H1 (cell line): ENCODE measurements at regions not wholly inside any gene's neighbourhood (a gene's known extent, or its start where the extent isn't known, plus 50 kb on each side); places are given as distances from the start of the nearest gene placed in this dataset.

Source experiments
- CTCF ChIA-PET: fragments of 300-600 bp; sonication (Branson Sonifier 250); formaldehyde crosslinking; loops from one replicate; lab custom pipeline; 2021; ENCODE audit not compliant: partially characterized antibody; lab: Charles Lee
- POLR2A ChIA-PET: fragments of 300-600 bp; sonication (Branson Sonifier 250); formaldehyde crosslinking; loops from one replicate; lab custom pipeline; 2021; ENCODE audit warnings: inconsistent platforms; ENCODE audit not compliant: partially characterized antibody; lab: Charles Lee
- DNase-seq, 2 experiments: peaks; one replicate each; pipeline versions ENCODE4 v3.0.0 to v3.0.0-alpha.2; 2010 to 2022; ENCODE audit warnings: low spot score in 2 of 2, low read depth in 1 of 2, mixed read lengths in 1 of 2
- FAIRE-seq: peaks from 2 replicates; lab custom pipeline; 2011; peaks lifted over from hg19 to GRCh38; lab: Jason Lieb, UNC
- H2AFZ ChIP-seq: 2 replicates; pipeline ENCODE4 v1.8.1; 2012; ENCODE audit warnings: low read length, inconsistent platforms
- H2AK5ac ChIP-seq: 2 replicates; pipeline ENCODE4 v1.6.1; 2013; ENCODE audit warnings: low read depth, low read length
- H2BK120ac ChIP-seq: replicated peaks from 2 replicates; pipeline ENCODE3; 2013; ENCODE audit warnings: low read depth, low read length, inconsistent platforms
- H2BK12ac ChIP-seq: 2 replicates; pipeline ENCODE4 v1.6.1; 2013; ENCODE audit warnings: low read depth, low read length
- H2BK15ac ChIP-seq: 2 replicates; pipeline ENCODE4 v1.6.1; 2013; ENCODE audit warnings: low read length
- H2BK20ac ChIP-seq: 2 replicates; pipeline ENCODE4 v1.6.1; 2013; ENCODE audit warnings: low read length
- H2BK5ac ChIP-seq: 2 replicates; pipeline ENCODE4 v1.6.1; 2013; ENCODE audit warnings: low read depth, low read length
- H3K14ac ChIP-seq: 2 replicates; pipeline ENCODE4 v1.6.1; 2013; ENCODE audit warnings: inconsistent platforms; ENCODE audit not compliant: insufficient read length
- H3K18ac ChIP-seq: 2 replicates; pipeline ENCODE4 v1.6.1; 2013; ENCODE audit warnings: low read length; ENCODE audit errors: extremely low read depth
- H3K23ac ChIP-seq: 2 replicates; pipeline ENCODE4 v1.6.1; 2013; ENCODE audit warnings: inconsistent platforms; ENCODE audit not compliant: insufficient read length
- H3K23me2 ChIP-seq: 2 replicates; pipeline ENCODE4 v1.6.1; 2013; ENCODE audit warnings: low read depth, low read length
- H3K27ac ChIP-seq: 2 replicates; pipeline ENCODE4 v1.6.1; 2011; ENCODE audit warnings: low read depth, low read length, inconsistent platforms
- H3K27me3 ChIP-seq, 4 experiments: replicated peaks in 1 of 4; 1 replicate in 1 of 4; 2 replicates in 3 of 4; pipeline versions ENCODE4 v1.6.1 to v1.8.1; 2011 to 2013; ENCODE audit warnings: low read length in 3 of 4, mild to moderate bottlenecking in 3 of 4, inconsistent platforms in 2 of 4, mixed read lengths in 2 of 4, moderate library complexity in 1 of 4; ENCODE audit not compliant: control insufficient read depth in 3 of 4, insufficient read depth in 3 of 4; ENCODE audit errors: extremely low read depth in 1 of 4
- H3K36me3 ChIP-seq, 4 experiments: 2 replicates each; pipeline versions ENCODE4 v1.6.1 to v1.8.1; 2011 to 2013; ENCODE audit warnings: mild to moderate bottlenecking in 4 of 4, low read length in 3 of 4, moderate library complexity in 2 of 4, control low read depth in 1 of 4, inconsistent platforms in 1 of 4; ENCODE audit not compliant: insufficient read depth in 4 of 4, control insufficient read depth in 2 of 4
- H3K4ac ChIP-seq: replicated peaks from 2 replicates; pipeline ENCODE3; 2013; ENCODE audit warnings: low read length, low read depth, mixed read lengths, inconsistent platforms; ENCODE audit not compliant: insufficient read length
- H3K4me1 ChIP-seq, 4 experiments: replicated peaks in 1 of 4; 1 replicate in 1 of 4; 2 replicates in 3 of 4; pipeline versions ENCODE4 v1.6.1 to v1.8.1; 2011 to 2013; ENCODE audit warnings: low read length in 3 of 4, inconsistent platforms in 2 of 4, mixed read lengths in 1 of 4; ENCODE audit not compliant: insufficient read depth in 4 of 4, control insufficient read depth in 3 of 4
- H3K4me2 ChIP-seq, 2 experiments: 2 replicates each; pipeline versions ENCODE4 v1.6.1 to v1.8.1; 2011 to 2013; ENCODE audit warnings: low read depth in 2 of 2, low read length in 2 of 2, control low read depth in 1 of 2, inconsistent platforms in 1 of 2, mild to moderate bottlenecking in 1 of 2; ENCODE audit not compliant: insufficient read depth in 1 of 2
- H3K4me3 ChIP-seq, 4 experiments: fragments of 200-600, 300-600 bp in 1 of 4; sonication (generic), shearing (Covaris generic), sonication (Bioruptor Twin) in 1 of 4; 2 replicates each; pipeline versions ENCODE4 v1.5.1 to v1.8.1; 2011 to 2016; ENCODE audit warnings: low read length in 4 of 4, low read depth in 3 of 4, control low read depth in 2 of 4, inconsistent platforms in 2 of 4, mild to moderate bottlenecking in 2 of 4, mixed read lengths in 1 of 4, moderate library complexity in 1 of 4; ENCODE audit not compliant: insufficient read depth in 2 of 4; ENCODE audit errors: extremely low read depth in 1 of 4
- H3K56ac ChIP-seq: replicated peaks from 2 replicates; pipeline ENCODE3; 2013; ENCODE audit warnings: low read depth, mild to moderate bottlenecking, mixed read lengths, low read length, inconsistent platforms; ENCODE audit not compliant: insufficient read length
- H3K79me1 ChIP-seq: 2 replicates; pipeline ENCODE4 v1.6.1; 2013; ENCODE audit warnings: low read depth, low read length, control low read depth
- H3K79me2 ChIP-seq, 2 experiments: 2 replicates each; pipeline versions ENCODE4 v1.6.1 to v1.8.1; 2012 to 2013; ENCODE audit warnings: low read length in 2 of 2, mild to moderate bottlenecking in 2 of 2, inconsistent platforms in 1 of 2; ENCODE audit not compliant: insufficient read depth in 2 of 2, control insufficient read depth in 1 of 2
- H3K9ac ChIP-seq, 4 experiments: replicated peaks in 1 of 4; 1 replicate in 1 of 4; 2 replicates in 3 of 4; pipeline versions ENCODE4 v1.6.1 to v1.8.1; 2011 to 2013; ENCODE audit warnings: low read depth in 3 of 4, low read length in 3 of 4, control low read depth in 2 of 4, mild to moderate bottlenecking in 2 of 4, moderate library complexity in 2 of 4, inconsistent platforms in 1 of 4; ENCODE audit errors: extremely low read depth in 1 of 4
- H3K9me3 ChIP-seq, 2 experiments: 2 replicates each; pipeline versions ENCODE4 v1.6.1 to v1.8.1; 2012 to 2013; ENCODE audit warnings: mild to moderate bottlenecking in 2 of 2, moderate library complexity in 2 of 2, control low read depth in 1 of 2, inconsistent platforms in 1 of 2, low read depth in 1 of 2, low read length in 1 of 2, mixed read lengths in 1 of 2; ENCODE audit not compliant: insufficient read depth in 2 of 2
- H4K20me1 ChIP-seq, 2 experiments: replicated peaks in 1 of 2; 2 replicates each; pipeline versions ENCODE3 to v1.8.1; 2011 to 2013; ENCODE audit warnings: inconsistent platforms in 2 of 2, low read length in 2 of 2, mild to moderate bottlenecking in 1 of 2; ENCODE audit not compliant: insufficient read depth in 2 of 2, control insufficient read depth in 1 of 2
- H4K5ac ChIP-seq: 2 replicates; pipeline ENCODE4 v1.6.1; 2013; ENCODE audit warnings: low read length, low read depth, mixed read lengths, inconsistent platforms; ENCODE audit not compliant: insufficient read length
- H4K8ac ChIP-seq: 2 replicates; pipeline ENCODE4 v1.8.0; 2013; ENCODE audit warnings: mild to moderate bottlenecking, moderate library complexity, low read length, inconsistent platforms; ENCODE audit not compliant: insufficient read depth; ENCODE audit errors: extremely low read depth
- H4K91ac ChIP-seq: replicated peaks from 2 replicates; pipeline ENCODE3; 2013; ENCODE audit warnings: low read length, mixed read lengths, inconsistent platforms; ENCODE audit not compliant: insufficient read length
- BACH1 ChIP-seq: IDR thresholded peaks from 2 replicates; pipeline ENCODE4 v1.6.1; 2012; ENCODE audit warnings: low read length, improper control_type of control experiment
- CHD2 ChIP-seq: IDR thresholded peaks from 2 replicates; pipeline ENCODE4 v1.6.1; 2012; ENCODE audit warnings: low read length, improper control_type of control experiment
- EZH2 ChIP-seq: fragments of 200-600 bp; sonication (generic); IDR thresholded peaks from 2 replicates; pipeline ENCODE4 v1.7.1; 2012; ENCODE audit warnings: low read depth, mild to moderate bottlenecking, moderate library complexity, low read length, inconsistent platforms; ENCODE audit not compliant: severe bottlenecking
- HDAC6 ChIP-seq: IDR thresholded peaks from one replicate; pipeline ENCODE4 v1.7.1; 2012; ENCODE audit warnings: low read depth, mild to moderate bottlenecking, inconsistent platforms, low read length, moderate library complexity
- KDM1A ChIP-seq: fragments of 200-600, 300-600 bp; sonication (generic); IDR thresholded peaks from 2 replicates; pipeline ENCODE4 v1.7.1; 2016; ENCODE audit warnings: mild to moderate bottlenecking, low read length, borderline replicate concordance
- MAFK ChIP-seq: IDR thresholded peaks from 2 replicates; pipeline ENCODE4 v1.6.1; 2012; ENCODE audit warnings: low read depth, mild to moderate bottlenecking, improper control_type of control experiment, low read length
- NRF1 ChIP-seq: IDR thresholded peaks from 2 replicates; pipeline ENCODE4 v1.6.1; 2011; ENCODE audit warnings: mild to moderate bottlenecking, low read depth, low read length, improper control_type of control experiment
- PHF8 ChIP-seq: fragments of 200-600 bp; sonication (generic); conservative IDR thresholded peaks from 2 replicates; pipeline ENCODE4 v1.7.1; 2012; ENCODE audit warnings: low read depth, mild to moderate bottlenecking, inconsistent platforms, low read length, moderate library complexity
- RFX5 ChIP-seq: IDR thresholded peaks from 2 replicates; pipeline ENCODE4 v1.6.1; 2011; ENCODE audit warnings: low read depth, low read length, improper control_type of control experiment, borderline replicate concordance
- SIN3A ChIP-seq, 2 experiments: IDR thresholded peaks in 1 of 2; conservative IDR thresholded peaks in 1 of 2; 2 replicates each; pipeline ENCODE4 v1.6.1; 2011 to 2012; ENCODE audit warnings: low read length in 2 of 2, improper control_type of control experiment in 1 of 2, low read depth in 1 of 2, mild to moderate bottlenecking in 1 of 2
- SUZ12 ChIP-seq: fragments of 200-600 bp; sonication (generic); IDR thresholded peaks from 2 replicates; pipeline ENCODE4 v1.6.1; 2012; ENCODE audit warnings: mild to moderate bottlenecking, inconsistent platforms, low read length, moderate library complexity, mixed read lengths
- TAF7 ChIP-seq: optimal IDR thresholded peaks from 2 replicates; pipeline ENCODE3; 2011; ENCODE audit warnings: low read depth, mild to moderate bottlenecking, inconsistent platforms, low read length, moderate library complexity, borderline replicate concordance
- TCF12 ChIP-seq: IDR thresholded peaks from 2 replicates; pipeline ENCODE4 v1.6.1; 2011; ENCODE audit warnings: low read depth, mild to moderate bottlenecking, low read length
- TEAD4 ChIP-seq: IDR thresholded peaks from 2 replicates; pipeline ENCODE4 v1.6.1; 2012; ENCODE audit warnings: low read depth, low read length, inconsistent platforms, mixed read lengths
- WGBS, 2 experiments: shearing (Covaris generic) in 1 of 2; methylation state at CpG; one replicate each; pipeline versions ENCODE4 v1.1.6 to v1.1.7; 2013 to 2015; ENCODE audit warnings: low lambda C conversion rate in 2 of 2, mixed read lengths in 2 of 2, inconsistent platforms in 1 of 2, low coverage in 1 of 2, missing lambda C conversion rate in 1 of 2; ENCODE audit not compliant: insufficient replicate concordance in 2 of 2, insufficient coverage in 1 of 2, insufficient read length in 1 of 2; ENCODE audit errors: extremely low coverage in 1 of 2, missing lambda C conversion rate in 1 of 2; 5-methylcytosine and 5-hydroxymethylcytosine counted together

- WGBS, 2 experiments, result 88% methylated on average over 4 of the region's 4 CpGs; no CpG with 5 or more reads in 1 of the 2 experiments
- no peak for FAIRE-seq
- H3K18ac ChIP-seq, result no peak overlapping the region
- TF ChIP-seq MAFK, result no peak
- TF ChIP-seq EZH2, result no peak
- TF ChIP-seq NRF1, result no peak
- no peak for TF ChIP-seq TAF7
- no peak for TF ChIP-seq RFX5
- no peak for TF ChIP-seq SIN3A (conservative IDR thresholded peaks at IDR 0.05 in 1 of 2, IDR thresholded peaks at IDR 0.05 in 1 of 2; ENCODE audit: low read depth in 1 of 2, low read length in 2 of 2)
- TF ChIP-seq TCF12, result no peak
- no peak for TF ChIP-seq CHD2
- TF ChIP-seq BACH1, result no peak
- TF ChIP-seq KDM1A, result no peak
- TF ChIP-seq SUZ12, result no peak
- no peak for TF ChIP-seq TEAD4
- no peak for TF ChIP-seq PHF8
- TF ChIP-seq HDAC6, result no peak
These were observed 137.7 kb upstream of the MDFIC start for GRCh38 chr7:114784177-114784576.

More at GRCh38 chr7:114784177-114784576, 137.7 kb upstream of the MDFIC start:
- CTCF ChIA-PET, result interaction anchor here (1.1 kb wide), 1 partner anchor 31 kb away, joined by 3 read pairs; no protein-coding TSS in a partner anchor
- H2BK15ac ChIP-seq, result no peak overlapping the region
- H4K8ac ChIP-seq, result no peak overlapping the region
- no peak overlapping the region for H3K9ac ChIP-seq
- no peaks in the 10 kb centered on the region for H4K20me1 ChIP-seq
- H2BK12ac ChIP-seq, result no peak overlapping the region
- no peaks in the 10 kb centered on the region for H3K36me3 ChIP-seq
- POLR2A ChIA-PET, result interaction anchor here (0.6 kb wide), 1 partner anchor 464 kb away, joined by 4 read pairs; no protein-coding TSS in a partner anchor
- H2BK120ac ChIP-seq, result no peak overlapping the region
- H3K23me2 ChIP-seq, result no peaks in the 10 kb centered on the region
- no peak overlapping the region for H4K5ac ChIP-seq
- no peak overlapping the region for H2BK5ac ChIP-seq
- no peak overlapping the region for H3K14ac ChIP-seq
- no peaks in the 10 kb centered on the region for H3K79me1 ChIP-seq
- H3K27me3 ChIP-seq, result no peaks in the 10 kb centered on the region
- no peak overlapping the region for H2BK20ac ChIP-seq
- no peak overlapping the region for H3K4ac ChIP-seq
- H3K79me2 ChIP-seq, result no peaks in the 10 kb centered on the region
- no peak overlapping the region for H3K23ac ChIP-seq
- H2AK5ac ChIP-seq, result no peak overlapping the region
- H3K4me1 ChIP-seq, result no peaks in the 10 kb centered on the region
- no peak overlapping the region for H3K4me3 ChIP-seq
- H3K4me2 ChIP-seq, result no peak overlapping the region
- H4K91ac ChIP-seq, result no peak overlapping the region
- H3K9me3 ChIP-seq, result no peaks in the 10 kb centered on the region
- no peak overlapping the region for H3K56ac ChIP-seq
- H3K27ac ChIP-seq, result no peak overlapping the region
- no peak for DNase-seq
- H2AFZ ChIP-seq, result no peak overlapping the region
